Parathyroid adenoma (tissue), 2 donors: ENCODE measurements at regions not wholly inside any gene's neighbourhood (a gene's known extent, or its start where the extent isn't known, plus 50 kb on each side); places are given as distances from the start of the nearest gene placed in this dataset.

Source experiments
- H2AFZ ChIP-seq: fragments of 300-600 bp; sonication (generic); one replicate; pipeline ENCODE4 v1.7.0; 2017; ENCODE audit warnings: antibody characterized with exemption, mild to moderate bottlenecking
- H3K27ac ChIP-seq: fragments of 300-600 bp; sonication (generic); one replicate; pipeline ENCODE4 v1.7.0; 2017
- H3K27me3 ChIP-seq: fragments of 300-600 bp; sonication (generic); one replicate; pipeline ENCODE4 v1.7.0; 2017; ENCODE audit warnings: low read length; ENCODE audit not compliant: control insufficient read depth, insufficient read depth
- H3K36me3 ChIP-seq: fragments of 300-600 bp; sonication (generic); one replicate; pipeline ENCODE4 v1.7.0; 2017; ENCODE audit warnings: low read length; ENCODE audit not compliant: control insufficient read depth, insufficient read depth
- H3K4me1 ChIP-seq: fragments of 300-600 bp; sonication (generic); one replicate; pipeline ENCODE4 v1.7.0; 2017; ENCODE audit warnings: control low read depth
- H3K4me2 ChIP-seq: fragments of 300-600 bp; sonication (generic); one replicate; pipeline ENCODE4 v1.7.0; 2017; ENCODE audit warnings: low read length
- H3K4me3 ChIP-seq: fragments of 300-600 bp; sonication (generic); one replicate; pipeline ENCODE4 v1.7.0; 2017; ENCODE audit warnings: low read depth, low read length
- H3K79me2 ChIP-seq: fragments of 300-600 bp; sonication (generic); one replicate; pipeline ENCODE4 v1.7.0; 2017; ENCODE audit warnings: control low read depth
- H3K9ac ChIP-seq: fragments of 300-600 bp; sonication (generic); one replicate; pipeline ENCODE4 v1.7.0; 2017; ENCODE audit warnings: mild to moderate bottlenecking
- H3K9me3 ChIP-seq: fragments of 300-600 bp; sonication (generic); one replicate; pipeline ENCODE4 v1.7.0; 2017; ENCODE audit warnings: low read length; ENCODE audit not compliant: control insufficient read depth
- CTCF ChIP-seq: fragments of 300-600 bp; sonication (generic); IDR thresholded peaks from one replicate; pipeline ENCODE4 v1.7.0; 2017; ENCODE audit warnings: antibody characterized with exemption, mild to moderate bottlenecking
- donor health status: primary hyperparathyroidism.

- no peak overlapping the region for H3K4me3 ChIP-seq
- H3K27ac ChIP-seq = no peak overlapping the region
- H3K4me1 ChIP-seq = no peaks in the 10 kb centered on the region
- no peaks in the 10 kb centered on the region for H3K36me3 ChIP-seq
- H3K79me2 ChIP-seq = no peaks in the 10 kb centered on the region
- no peaks in the 10 kb centered on the region for H3K27me3 ChIP-seq
- H2AFZ ChIP-seq = no peak overlapping the region
- H3K4me2 ChIP-seq = no peak overlapping the region
- no peak for TF ChIP-seq CTCF
- no peaks in the 10 kb centered on the region for H3K9me3 ChIP-seq
- no peak overlapping the region for H3K9ac ChIP-seq
Measured at GRCh38 chr6:103062136-103062535, 1668.6 kb downstream of the GRIK2 start.

GRCh38 chr6:103047567-103047966 is 1654.1 kb downstream of the GRIK2 start:
- Histone ChIP-seq H3K27me3 (no peaks in the 10 kb centered on the region), H3K36me3 (no peaks in the 10 kb centered on the region), H3K9me3 (no peaks in the 10 kb centered on the region), H3K9ac (no peak overlapping the region), H3K4me2 (no peak overlapping the region), H3K4me1 (no peaks in the 10 kb centered on the region), H3K79me2 (no peaks in the 10 kb centered on the region), H2AFZ (no peak overlapping the region), H3K27ac (no peak overlapping the region), H3K4me3 (no peak overlapping the region)
- no peak for TF ChIP-seq CTCF

- no peak overlapping the region for H3K27ac ChIP-seq
Measured at GRCh38 chr6:103042336-103042735, 1648.8 kb downstream of the GRIK2 start.

DNA sequence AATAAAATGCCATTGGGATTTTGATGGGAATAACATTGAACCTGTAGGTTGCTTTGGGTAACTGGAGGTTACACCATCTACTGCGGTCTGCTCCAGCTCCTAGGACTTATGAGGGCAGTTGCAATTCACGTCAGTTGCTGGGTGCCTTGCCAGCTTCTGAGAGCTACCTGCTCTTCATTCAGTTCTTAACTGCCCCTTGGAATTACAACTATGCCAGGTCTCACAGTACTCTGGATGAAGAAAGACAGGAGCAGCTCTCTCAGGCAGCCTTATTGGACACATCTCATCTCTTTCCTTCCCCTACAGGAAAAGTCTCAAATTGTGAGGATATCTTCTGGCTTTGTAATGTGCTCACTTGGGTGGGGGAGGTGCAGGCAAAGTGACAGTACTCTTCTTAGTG is 1643.3 kb downstream of the GRIK2 start:
- Histone ChIP-seq H3K4me3 (no peak overlapping the region), H2AFZ (no peak overlapping the region), H3K4me2 (no peak overlapping the region), H3K4me1 (no peaks in the 10 kb centered on the region), H3K36me3 (no peaks in the 10 kb centered on the region), H3K27me3 (no peaks in the 10 kb centered on the region), H3K9ac (no peak overlapping the region), H3K27ac (no peak overlapping the region), H3K9me3 (no peaks in the 10 kb centered on the region), H3K79me2 (no peaks in the 10 kb centered on the region)
- TF ChIP-seq CTCF = no peak

More at GRCh38 chr6:103042336-103042735, 1648.8 kb downstream of the GRIK2 start:
- no peak for TF ChIP-seq CTCF
- Histone ChIP-seq H3K79me2 (no peaks in the 10 kb centered on the region), H3K27me3 (no peaks in the 10 kb centered on the region), H3K36me3 (no peaks in the 10 kb centered on the region), H2AFZ (no peak overlapping the region), H3K9ac (no peak overlapping the region), H3K4me3 (no peak overlapping the region), H3K4me2 (no peak overlapping the region), H3K9me3 (no peaks in the 10 kb centered on the region), H3K4me1 (no peaks in the 10 kb centered on the region)

- H3K27me3 ChIP-seq = no peaks in the 10 kb centered on the region
- H3K4me1 ChIP-seq = no peaks in the 10 kb centered on the region
- no peak overlapping the region for H3K9ac ChIP-seq
- no peaks in the 10 kb centered on the region for H3K9me3 ChIP-seq
- H2AFZ ChIP-seq = no peak overlapping the region
- no peak overlapping the region for H3K4me3 ChIP-seq
- H3K4me2 ChIP-seq = no peak overlapping the region
- TF ChIP-seq CTCF = no peak
- H3K36me3 ChIP-seq = no peaks in the 10 kb centered on the region
- H3K79me2 ChIP-seq = no peaks in the 10 kb centered on the region
- no peak overlapping the region for H3K27ac ChIP-seq
Measured at GRCh38 chr6:103027271-103027931, 1633.9 kb downstream of the GRIK2 start.
